CD14-positive monocyte (primary cell): ENCODE measurements at regions not wholly inside any gene's neighbourhood (a gene's known extent, or its start where the extent isn't known, plus 50 kb on each side); places are given as distances from the start of the nearest gene placed in this dataset.

ENCODE experiments used
- DNase-seq, 3 donors: peaks; one replicate each; pipeline ENCODE4 v3.0.0-alpha.2; 2011 to 2022
- H2AFZ ChIP-seq: 2 replicates; pipeline ENCODE4 v1.6.0; 2012; ENCODE audit warnings: mild to moderate bottlenecking, low read depth, low read length, inconsistent platforms; ENCODE audit not compliant: insufficient read depth, poor library complexity, severe bottlenecking
- H3K27ac ChIP-seq, 2 donors: 1 replicate in 1 of 2; 2 replicates in 1 of 2; pipeline ENCODE4 v1.5.1; 2012 to 2013; ENCODE audit warnings: low read length in 2 of 2, control low read depth in 1 of 2, inconsistent platforms in 1 of 2, low read depth in 1 of 2, mild to moderate bottlenecking in 1 of 2
- H3K27me3 ChIP-seq, 2 donors: one replicate each; pipeline versions ENCODE4 v1.6.0 to v1.6.1; 2011 to 2013; ENCODE audit warnings: low read length in 2 of 2; ENCODE audit not compliant: control insufficient read depth in 2 of 2, insufficient read depth in 2 of 2
- H3K36me3 ChIP-seq, 2 donors: replicated peaks in 1 of 2; 1 replicate in 1 of 2; 2 replicates in 1 of 2; pipeline versions ENCODE4 v1.5.1 to v1.6.1; 2012 to 2013; ENCODE audit warnings: low read length in 2 of 2, control low read depth in 1 of 2, inconsistent platforms in 1 of 2, mild to moderate bottlenecking in 1 of 2; ENCODE audit not compliant: insufficient read depth in 2 of 2, control insufficient read depth in 1 of 2
- H3K4me1 ChIP-seq, 2 donors: 1 replicate in 1 of 2; 2 replicates in 1 of 2; pipeline versions ENCODE4 v1.5.1 to v1.6.1; 2012 to 2013; ENCODE audit warnings: low read length in 2 of 2, control low read depth in 1 of 2, inconsistent platforms in 1 of 2, mild to moderate bottlenecking in 1 of 2, moderate library complexity in 1 of 2; ENCODE audit not compliant: insufficient read depth in 2 of 2, control insufficient read depth in 1 of 2
- H3K4me2 ChIP-seq: replicated peaks from 2 replicates; pipeline ENCODE3; 2012; ENCODE audit warnings: low read length, moderate library complexity, mild to moderate bottlenecking; ENCODE audit not compliant: poor library complexity, severe bottlenecking; ENCODE audit errors: extremely low read depth
- H3K4me3 ChIP-seq, 3 experiments: fragments of 200-600 bp in 1 of 3; sonication (generic) in 1 of 3; replicated peaks in 1 of 3; 1 replicate in 2 of 3; 2 replicates in 1 of 3; pipeline ENCODE4 v1.5.1; 2011 to 2013; ENCODE audit warnings: low read length in 3 of 3, mild to moderate bottlenecking in 3 of 3, control low read depth in 2 of 3, low read depth in 2 of 3, inconsistent platforms in 1 of 3, moderate library complexity in 1 of 3
- H3K79me2 ChIP-seq: 2 replicates; pipeline ENCODE4 v1.6.0; 2012; ENCODE audit warnings: mild to moderate bottlenecking, control low read depth, inconsistent platforms, low read length, moderate library complexity; ENCODE audit not compliant: insufficient read depth
- H3K9ac ChIP-seq: 2 replicates; pipeline ENCODE4 v1.6.0; 2017; ENCODE audit warnings: low read length, mild to moderate bottlenecking; ENCODE audit not compliant: insufficient read depth, poor library complexity, severe bottlenecking
- H3K9me3 ChIP-seq, 2 donors: replicated peaks in 1 of 2; 1 replicate in 1 of 2; 2 replicates in 1 of 2; pipeline versions ENCODE4 v1.5.1 to v1.6.1; 2012 to 2013; ENCODE audit warnings: low read length in 2 of 2, control low read depth in 1 of 2; ENCODE audit not compliant: control insufficient read depth in 1 of 2, insufficient read depth in 1 of 2
- H4K20me1 ChIP-seq: 2 replicates; pipeline ENCODE4 v1.6.0; 2012; ENCODE audit warnings: mild to moderate bottlenecking, low read length, control low read depth, moderate library complexity; ENCODE audit not compliant: insufficient read depth
- H3K27ac Mint-ChIP-seq, 7 donors: one replicate each; pipeline ENCODE4 v1.8.0; 2020; ENCODE audit warnings: mild to moderate bottlenecking in 7 of 7, mixed read lengths in 7 of 7, moderate library complexity in 6 of 7, inconsistent platforms in 2 of 7
- H3K27me3 Mint-ChIP-seq, 3 donors: one replicate each; pipeline ENCODE4 v1.8.0; 2021 to 2022; ENCODE audit warnings: low read depth in 3 of 3, mild to moderate bottlenecking in 3 of 3, mixed read lengths in 3 of 3, moderate library complexity in 3 of 3, inconsistent platforms in 1 of 3
- H3K36me3 Mint-ChIP-seq, 2 donors: one replicate each; pipeline ENCODE4 v1.8.0; 2020; ENCODE audit warnings: mixed read lengths in 2 of 2, inconsistent platforms in 1 of 2, mild to moderate bottlenecking in 1 of 2
- H3K4me1 Mint-ChIP-seq: one replicate; pipeline ENCODE4 v1.8.0; 2020; ENCODE audit warnings: mild to moderate bottlenecking, mixed read lengths
- H3K4me3 Mint-ChIP-seq, 2 donors: one replicate each; pipeline ENCODE4 v1.8.0; 2020; ENCODE audit warnings: mild to moderate bottlenecking in 2 of 2, mixed read lengths in 2 of 2, moderate library complexity in 1 of 2
- H3K9me3 Mint-ChIP-seq, 7 donors: one replicate each; pipeline ENCODE4 v1.8.0; 2020 to 2022; ENCODE audit warnings: mixed read lengths in 7 of 7, mild to moderate bottlenecking in 6 of 7, moderate library complexity in 6 of 7, inconsistent platforms in 2 of 7
- CTCF ChIP-seq: fragments of 200-600 bp; IDR thresholded peaks from one replicate; pipeline ENCODE4 v1.8.0; 2022; ENCODE audit warnings: antibody characterized with exemption, mild to moderate bottlenecking
- WGBS: methylation state at CpG from one replicate; pipeline ENCODE4 v1.1.5; 2013; ENCODE audit warnings: missing lambda C conversion rate; ENCODE audit not compliant: insufficient coverage; 5-methylcytosine and 5-hydroxymethylcytosine counted together
- intact Hi-C, 2 donors: fragments of 100-400 bp; cut with micrococcal nuclease; formaldehyde crosslinking; loops; one replicate each; pipeline versions ENCODE4 v1.15.0 to v1.15.1; 2023

- H3K36me3 Mint-ChIP-seq = no peaks in the 10 kb centered on the region
- Histone ChIP-seq H3K79me2 (no peaks in the 10 kb centered on the region), H3K36me3 (no peaks in the 10 kb centered on the region), H3K4me2 (no peak overlapping the region), H3K27ac (no peak overlapping the region), H3K9me3 (no peaks in the 10 kb centered on the region), H4K20me1 (no peaks in the 10 kb centered on the region), H2AFZ (no peak overlapping the region), H3K4me3 (no peak overlapping the region), H3K27me3 (no peaks in the 10 kb centered on the region), H3K4me1 (no peaks in the 10 kb centered on the region), H3K9ac (no peak overlapping the region)
- no peak for TF ChIP-seq CTCF
- H3K27ac Mint-ChIP-seq = no peak overlapping the region
- peaks cover 0 to 4% (median 3%) of the 10 kb centered on the region in 3 donors for H3K27me3 Mint-ChIP-seq
- 79% methylated on average over 2 of the region's 3 CpGs for WGBS
- no peaks in the 10 kb centered on the region for H3K9me3 Mint-ChIP-seq
- no peak overlapping the region for H3K4me3 Mint-ChIP-seq
- intact Hi-C loops = no loop called here
- H3K4me1 Mint-ChIP-seq = no peaks in the 10 kb centered on the region
- DNase-seq = no peak
These were observed 509.1 kb downstream of the TUSC7 start for GRCh38 chr3:117218641-117219048.

GRCh38 chr3:117219296-117219695 is 509.7 kb downstream of the TUSC7 start:
- DNase-seq = no peak
- Histone ChIP-seq H3K36me3 (no peaks in the 10 kb centered on the region), H2AFZ (no peak overlapping the region), H3K9me3 (no peaks in the 10 kb centered on the region), H3K9ac (no peak overlapping the region), H3K4me3 (no peak overlapping the region), H3K27me3 (no peaks in the 10 kb centered on the region), H3K27ac (no peak overlapping the region), H3K4me2 (no peak overlapping the region), H4K20me1 (no peaks in the 10 kb centered on the region), H3K79me2 (no peaks in the 10 kb centered on the region), H3K4me1 (no peaks in the 10 kb centered on the region)
- intact Hi-C loops = no loop called here
- Mint-ChIP-seq H3K9me3 (no peaks in the 10 kb centered on the region), H3K4me3 (no peak overlapping the region), H3K4me1 (no peaks in the 10 kb centered on the region), H3K27ac (no peak overlapping the region), H3K36me3 (no peaks in the 10 kb centered on the region), H3K27me3 (peaks cover 0 to 4% (median 3%) of the 10 kb centered on the region in 3 donors)
- TF ChIP-seq CTCF = no peak
- no CpG with 5 or more reads among the region's 2 CpGs for WGBS
